Panc1 (cell line): ENCODE measurements at regions not wholly inside any gene's neighbourhood (a gene's known extent, or its start where the extent isn't known, plus 50 kb on each side); places are given as distances from the start of the nearest gene placed in this dataset.

Experiments
- CTCF ChIP-seq: fragments of 450-650 bp; IDR thresholded peaks from 2 replicates; pipeline ENCODE4 v1.5.1; 2017; ENCODE audit warnings: mild to moderate bottlenecking
- POLR2AphosphoS5 ChIP-seq: IDR thresholded peaks from 2 replicates; pipeline ENCODE4 v1.6.1; 2012; ENCODE audit warnings: mild to moderate bottlenecking, low read depth, low read length, moderate library complexity
- SIN3A ChIP-seq: IDR thresholded peaks from 2 replicates; pipeline ENCODE4 v1.6.1; 2012; ENCODE audit warnings: low read depth, mild to moderate bottlenecking, low read length, moderate library complexity, borderline replicate concordance; ENCODE audit not compliant: insufficient read depth

- no peak for TF ChIP-seq POLR2AphosphoS5
- TF ChIP-seq CTCF, result no peak
- no peak for TF ChIP-seq SIN3A
Observed at GRCh38 chr3:26245236-26245635, 377.3 kb upstream of the LRRC3B start.
